Left colon (tissue), 2 donors: ENCODE measurements at regions not wholly inside any gene's neighbourhood (a gene's known extent, or its start where the extent isn't known, plus 50 kb on each side); places are given as distances from the start of the nearest gene placed in this dataset.
"Not testable (repeated sequence)": the region's sequence is repeated elsewhere in the genome, so short reads cannot be mapped to it uniquely, and the experiment has no call there.

Source experiments
- ATAC-seq: fragments of 200-7000 bp; cut with Tn5 transposase; one replicate; pipeline ENCODE4 v1.9.1; 2020; ENCODE audit warnings: mild to moderate bottlenecking, moderate library complexity
- DNase-seq, 2 donors: peaks; one replicate each; pipeline ENCODE4 v3.0.0-alpha.2; 2020
- intact Hi-C, 2 donors: fragments of 100-400 bp; cut with DNase I in 1 of 2; cut with micrococcal nuclease in 1 of 2; formaldehyde crosslinking; loops; one replicate each; pipeline versions ENCODE4 v1.11.2 to v1.14.0; 2022; cut with DNase I, micrococcal nuclease
- donor health status: DM: no; HTN: no; CAD: no.
- donor health status: DM: yes; HTN: yes; CAD: no.

GRCh38 chr6:74577619-74578018 lies 628.2 kb downstream of the COL12A1 start:
- ATAC-seq (no peak), DNase-seq (no peak)
- intact Hi-C loops = no loop called here

GRCh38 chr6:74574794-74575193 lies 631.1 kb downstream of the COL12A1 start:
- intact Hi-C loops = no loop called here
- ATAC-seq = peak; percentile 63
- no peak for DNase-seq

- intact Hi-C loops = no loop called here
- DNase-seq (no peak), ATAC-seq (no peak)
These were observed 632.2 kb downstream of the COL12A1 start for GRCh38 chr6:74573613-74574012.

- ATAC-seq = no peak
- no peak for DNase-seq
- intact Hi-C loops = no loop called here
These were observed 635.8 kb downstream of the COL12A1 start for GRCh38 chr6:74570044-74570443.

- intact Hi-C loops = no loop called here
- DNase-seq = no peak
- no peak for ATAC-seq
These were observed 637.0 kb downstream of the COL12A1 start for GRCh38 chr6:74568861-74569260.

GRCh38 chr6:74567923-74568290 lies 637.9 kb downstream of the COL12A1 start:
- intact Hi-C loops, DNase-seq, ATAC-seq: not testable (repeated sequence)

- DNase-seq (no peak), ATAC-seq (no peak)
- intact Hi-C loops = no loop called here
These were observed 638.5 kb downstream of the COL12A1 start for GRCh38 chr6:74567281-74567922.

- DNase-seq = no peak
- no peak for ATAC-seq
- intact Hi-C loops = no loop called here
These were observed 648.6 kb downstream of the COL12A1 start for GRCh38 chr6:74557236-74557635.

- intact Hi-C loops = no loop called here
- no peak for ATAC-seq
- DNase-seq = no peak
These were observed 651.8 kb downstream of the COL12A1 start for GRCh38 chr6:74554041-74554440.

- no peak for DNase-seq
- intact Hi-C loops = no loop called here
- no peak for ATAC-seq
These were observed 654.0 kb downstream of the COL12A1 start for GRCh38 chr6:74551896-74552295.

- intact Hi-C loops = no loop called here
- no peak for ATAC-seq
- no peak for DNase-seq
These were observed 655.0 kb downstream of the COL12A1 start for GRCh38 chr6:74550821-74551220.

GRCh38 chr6:74549746-74550145 lies 656.1 kb downstream of the COL12A1 start:
- ATAC-seq (no peak), DNase-seq (no peak)
- intact Hi-C loops = no loop called here

- ATAC-seq = peak; percentile 100
- intact Hi-C loops = no loop called here
- DNase-seq = no peak
These were observed 671.2 kb downstream of the COL12A1 start for GRCh38 chr6:74534465-74535211.

GRCh38 chr6:74519163-74519562 lies 686.7 kb downstream of the COL12A1 start:
- intact Hi-C loops = no loop called here
- DNase-seq (no peak), ATAC-seq (no peak)

GRCh38 chr6:74518035-74518434 lies 687.8 kb downstream of the COL12A1 start:
- DNase-seq (no peak), ATAC-seq (no peak)
- intact Hi-C loops = no loop called here

GRCh38 chr6:74510878-74511277 lies 695.0 kb downstream of the COL12A1 start:
- intact Hi-C loops = no loop called here
- DNase-seq (no peak), ATAC-seq (no peak)

- DNase-seq (no peak), ATAC-seq (no peak)
- intact Hi-C loops = no loop called here
These were observed 698.2 kb downstream of the COL12A1 start for GRCh38 chr6:74507649-74508048.

- intact Hi-C loops = no loop called here
These were observed 700.5 kb downstream of the COL12A1 start for GRCh38 chr6:74505391-74505790.

GRCh38 chr6:74504941-74505340 lies 700.9 kb downstream of the COL12A1 start:
- DNase-seq (no peak), ATAC-seq (no peak)
- intact Hi-C loops = no loop called here

More at GRCh38 chr6:74505391-74505790, 700.5 kb downstream of the COL12A1 start:
- no peak for DNase-seq
- no peak for ATAC-seq

GRCh38 chr6:74492587-74492986 lies 713.3 kb downstream of the COL12A1 start:
- ATAC-seq = no peak
- no peak for DNase-seq
- intact Hi-C loops = no loop called here
